HG03135 (cell line): ENCODE measurements at regions not wholly inside any gene's neighbourhood (a gene's known extent, or its start where the extent isn't known, plus 50 kb on each side); places are given as distances from the start of the nearest gene placed in this dataset.

Experiments
- ATAC-seq: cut with Tn5 transposase; IDR thresholded peaks from one replicate; pipeline ENCODE4 v1.9.1; 2021; ENCODE audit warnings: mild to moderate bottlenecking, moderate library complexity; ENCODE audit not compliant: unreplicated experiment

GRCh38 chr5:4540375-4541173 is 599.6 kb upstream of the ADAMTS16 start:
- no peak for ATAC-seq

- ATAC-seq = no peak
Observed at GRCh38 chr5:4541334-4541733, 598.8 kb upstream of the ADAMTS16 start.

DNA sequence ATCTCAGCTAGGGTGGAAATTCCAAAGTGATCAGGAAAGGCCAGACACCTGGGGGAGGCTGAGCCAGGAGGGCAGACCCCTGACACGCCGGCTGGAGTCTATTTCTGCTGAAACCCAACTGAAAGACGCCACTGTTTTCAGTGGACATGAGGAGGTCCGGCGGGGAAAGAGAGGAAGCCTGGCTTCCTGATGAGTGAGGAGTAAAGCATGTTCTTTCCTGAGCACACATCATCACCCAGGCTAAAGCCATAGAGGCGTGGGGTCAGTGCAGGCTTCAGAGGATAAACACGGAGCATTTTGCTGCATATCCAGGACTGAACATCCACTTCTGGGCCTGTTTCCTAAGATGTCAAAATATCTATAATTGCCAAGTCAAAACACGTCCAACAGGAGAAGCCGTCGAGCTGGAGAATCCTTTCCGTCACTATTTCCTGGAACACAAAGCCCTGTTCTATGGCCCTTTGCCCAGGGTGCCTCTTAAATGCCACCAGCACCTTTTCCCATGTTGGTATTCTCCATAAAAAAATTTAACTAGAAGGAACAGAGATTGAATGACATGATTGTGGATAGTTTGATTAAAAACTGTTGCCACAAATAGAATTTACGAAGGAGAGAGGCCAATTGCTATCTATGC is 597.9 kb upstream of the ADAMTS16 start:
- ATAC-seq = no peak

GRCh38 chr5:4544049-4544670 is 596.0 kb upstream of the ADAMTS16 start:
- ATAC-seq = no peak

- no peak for ATAC-seq
Observed at GRCh38 chr5:4547547-4547946, 592.6 kb upstream of the ADAMTS16 start.

DNA sequence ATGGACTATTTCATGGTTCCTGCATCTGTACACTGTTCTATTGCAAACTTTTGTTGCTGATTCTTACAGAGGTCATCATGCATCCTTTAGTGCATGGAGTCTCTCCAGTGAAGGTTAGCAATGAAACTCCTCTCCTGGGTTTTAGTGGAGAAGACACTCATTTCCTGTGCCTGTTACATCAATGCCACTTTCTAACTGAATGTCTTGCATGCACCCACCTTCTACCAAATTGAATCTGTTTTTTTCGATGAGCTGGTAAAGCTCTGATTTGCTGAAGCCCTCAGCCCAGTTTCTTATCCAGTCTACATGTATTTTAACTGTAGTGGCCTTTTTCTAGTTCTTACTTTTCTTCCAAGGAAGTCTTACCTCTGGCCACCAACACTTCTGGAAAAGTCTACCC is 591.8 kb upstream of the ADAMTS16 start:
- no peak for ATAC-seq

GRCh38 chr5:4549351-4549750 is 590.8 kb upstream of the ADAMTS16 start:
- no peak for ATAC-seq

- no peak for ATAC-seq
Observed at GRCh38 chr5:4551034-4551433, 589.1 kb upstream of the ADAMTS16 start.

DNA sequence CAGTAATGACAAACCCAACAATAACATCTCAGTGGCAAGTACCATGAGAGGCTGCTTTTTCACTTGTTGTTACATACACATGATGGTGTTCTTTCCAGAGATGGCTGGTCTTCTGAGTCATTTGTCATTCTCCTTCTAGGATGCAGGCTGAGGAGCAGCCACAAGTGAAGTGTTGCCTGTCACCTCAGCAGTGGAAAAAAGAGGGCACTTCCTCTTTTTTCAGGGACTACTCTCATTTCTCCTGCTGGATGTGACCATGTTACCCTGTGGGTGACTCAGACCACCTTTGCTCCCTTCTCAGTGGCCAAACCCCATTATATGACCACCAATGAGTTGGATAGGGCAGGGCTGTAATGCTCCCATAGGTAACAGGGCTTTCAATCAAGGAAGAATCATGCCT is 587.0 kb upstream of the ADAMTS16 start:
- ATAC-seq = no peak

- ATAC-seq = no peak
Observed at GRCh38 chr5:4553978-4554377, 586.2 kb upstream of the ADAMTS16 start.

GRCh38 chr5:4555725-4556285 is 584.3 kb upstream of the ADAMTS16 start:
- no peak for ATAC-seq

DNA sequence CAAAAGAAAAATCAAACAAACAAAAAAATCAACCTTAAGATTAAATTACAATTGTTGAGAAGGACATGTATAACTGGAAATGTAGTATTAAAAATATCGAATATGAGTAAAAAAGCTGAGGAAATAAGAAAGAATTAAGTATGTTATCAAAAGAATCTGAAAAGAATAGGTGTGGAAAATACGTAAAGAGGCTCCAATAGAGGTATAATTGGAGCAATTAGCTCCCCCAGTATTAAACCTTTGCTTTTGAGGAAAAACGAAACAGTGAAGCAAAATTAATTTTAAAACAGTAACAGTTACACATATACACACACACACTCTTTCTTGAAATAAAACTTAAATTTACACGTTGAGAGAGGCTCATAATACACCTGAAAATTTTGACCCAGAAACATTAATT is 578.7 kb upstream of the ADAMTS16 start:
- no peak for ATAC-seq

DNA sequence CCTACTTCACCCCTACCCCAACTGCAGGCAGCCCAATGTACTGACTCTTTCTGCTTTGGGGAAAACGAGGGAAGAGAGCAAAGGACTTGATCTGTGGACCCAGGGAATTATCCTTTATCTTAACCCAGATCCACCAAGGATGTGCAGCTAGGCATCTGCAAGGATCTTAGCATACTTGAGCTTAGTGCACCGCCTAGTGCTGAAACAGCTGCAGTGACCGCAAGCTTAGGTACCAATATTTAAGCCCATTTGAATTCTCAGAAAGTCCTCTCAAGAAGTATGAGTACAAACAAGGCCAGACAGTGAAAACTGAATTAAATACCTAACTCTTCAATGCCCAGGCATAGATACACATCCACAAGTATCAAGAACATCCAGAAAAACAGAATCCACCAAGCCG is 576.7 kb upstream of the ADAMTS16 start:
- no peak for ATAC-seq

GRCh38 chr5:4570047-4570995 is 569.8 kb upstream of the ADAMTS16 start:
- no peak for ATAC-seq

DNA sequence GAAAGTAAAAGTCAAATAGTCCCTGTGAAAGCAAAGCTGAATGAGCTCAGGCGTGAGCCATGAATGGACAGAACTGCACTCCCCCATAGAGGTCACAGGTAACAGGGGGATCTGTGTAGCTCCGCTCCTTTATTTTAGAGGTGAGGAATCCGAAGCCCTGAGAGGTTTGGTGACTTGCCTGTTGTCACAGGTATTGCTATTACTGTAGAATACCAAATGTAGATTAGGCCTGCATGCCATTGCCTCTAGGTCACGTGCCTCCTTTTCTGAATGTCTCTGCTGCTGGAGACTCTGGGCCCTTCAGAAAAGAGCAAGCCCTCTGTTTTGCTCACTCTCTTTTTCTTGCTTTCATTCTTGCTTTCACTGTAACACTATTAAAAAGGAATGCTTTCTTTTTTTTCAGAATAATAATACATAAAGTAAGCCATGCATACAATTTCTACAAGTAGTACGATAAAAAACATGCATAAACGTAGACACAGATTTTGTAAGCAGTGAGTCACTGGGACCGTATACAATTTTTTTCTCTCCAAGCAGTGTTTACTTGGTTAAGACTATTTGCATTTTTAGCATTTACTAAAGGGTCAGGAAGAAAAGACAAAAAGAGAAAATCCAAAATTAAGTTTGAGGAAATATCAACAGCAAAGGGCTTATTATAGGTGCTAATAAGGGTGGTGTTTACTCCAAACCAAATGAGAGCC is 568.7 kb upstream of the ADAMTS16 start:
- ATAC-seq = no peak

- no peak for ATAC-seq
Observed at GRCh38 chr5:4572311-4573100, 567.6 kb upstream of the ADAMTS16 start.

DNA sequence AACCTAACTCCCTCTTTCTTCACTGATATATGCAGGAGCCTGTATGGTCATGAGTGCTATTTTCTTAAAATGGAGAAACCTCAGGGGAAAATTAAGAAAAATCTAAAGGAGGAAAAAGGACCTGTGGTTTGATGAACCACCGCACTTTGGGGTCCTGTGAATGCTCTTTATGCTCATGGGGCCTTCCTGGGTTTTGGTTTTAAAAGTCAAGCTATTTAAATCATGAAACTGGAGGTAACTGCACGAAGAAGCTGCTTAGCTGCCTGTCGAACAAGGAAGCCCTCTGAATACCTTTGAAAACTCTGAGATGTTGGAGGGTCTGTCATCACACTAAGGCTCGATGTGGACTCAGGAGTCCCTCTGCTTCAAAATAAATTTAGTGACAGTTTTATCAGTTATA is 564.5 kb upstream of the ADAMTS16 start:
- ATAC-seq = no peak

DNA sequence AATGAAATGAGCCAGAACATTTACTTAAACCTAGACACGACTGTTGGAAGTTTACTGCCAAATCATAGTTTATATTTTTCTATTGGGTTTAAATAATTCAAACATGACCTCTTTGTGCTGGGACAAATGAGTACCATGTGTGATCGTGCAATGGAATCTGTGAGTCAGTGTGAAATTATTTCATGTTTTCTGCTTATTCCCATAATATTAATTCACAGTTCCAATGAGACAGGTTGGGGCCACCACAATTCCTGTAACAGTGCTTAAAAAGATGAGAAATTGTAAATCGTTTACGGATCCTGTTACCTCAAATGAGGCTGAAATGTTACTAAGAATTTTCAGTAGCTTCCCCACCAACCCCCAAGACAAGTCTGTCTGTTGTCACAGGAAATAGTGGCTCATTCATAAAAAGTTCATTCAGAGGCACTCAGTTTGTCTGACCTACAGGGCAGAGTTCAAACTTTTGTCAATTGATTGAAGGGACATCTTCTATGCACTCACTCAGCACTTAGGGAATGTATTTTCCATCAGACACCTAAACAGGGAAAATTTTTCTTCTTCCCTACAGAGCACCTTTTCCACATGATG is 563.9 kb upstream of the ADAMTS16 start:
- no peak for ATAC-seq

- no peak for ATAC-seq
Observed at GRCh38 chr5:4576908-4577307, 563.2 kb upstream of the ADAMTS16 start.
